ENCODE measurements at regions not wholly inside any gene's neighbourhood (a gene's known extent, or its start where the extent isn't known, plus 50 kb on each side); places are given as distances from the start of the nearest gene placed in this dataset.

GRCh38 chr20:57901526-57901925, 191.7 kb upstream of the PMEPA1 start:
- Mint-ChIP-seq H3K4me3 (no peak overlapping the region), H3K27ac (no peak overlapping the region), H3K27me3 (peaks cover 11 to 28% (median 19%) of the 10 kb centered on the region in 5 donors), H3K4me1 (peaks cover 0 to 4% (median under 1%) of the 10 kb centered on the region in 4 donors), H3K9me3 (no peaks in the 10 kb centered on the region), H3K36me3 (no peaks in the 10 kb centered on the region)
- ATAC-seq (no peak), DNase-seq (no peak)
- POLR2A ChIA-PET, result no interaction called here

- H3K9me3 Mint-ChIP-seq, result no peaks in the 10 kb centered on the region
- ATAC-seq, result no peak
- POLR2A ChIA-PET, result no interaction called here
- peaks cover 11 to 27% (median 16%) of the 10 kb centered on the region in 5 donors for H3K27me3 Mint-ChIP-seq
- H3K4me3 Mint-ChIP-seq, result no peak overlapping the region
- H3K4me1 Mint-ChIP-seq, result peaks cover 0 to 4% (median under 1%) of the 10 kb centered on the region in 4 donors
- peak overlapping the region in 1 of 10 donors; percentile 83 for H3K27ac Mint-ChIP-seq
- no peaks in the 10 kb centered on the region for H3K36me3 Mint-ChIP-seq
- DNase-seq, result no peak
Observed at GRCh38 chr20:57900226-57900905, 190.6 kb upstream of the PMEPA1 start.

GRCh38 chr20:57899554-57899953, 189.7 kb upstream of the PMEPA1 start:
- no peak overlapping the region for H3K27ac Mint-ChIP-seq
- peaks cover 0 to 4% (median under 1%) of the 10 kb centered on the region in 4 donors for H3K4me1 Mint-ChIP-seq
- DNase-seq (no peak), ATAC-seq (no peak)
- H3K4me3 Mint-ChIP-seq, result no peak overlapping the region
- POLR2A ChIA-PET, result no interaction called here
- H3K27me3 Mint-ChIP-seq, result peaks cover 11 to 19% (median 15%) of the 10 kb centered on the region in 5 donors
- H3K9me3 Mint-ChIP-seq, result no peaks in the 10 kb centered on the region
- H3K36me3 Mint-ChIP-seq, result no peaks in the 10 kb centered on the region

- POLR2A ChIA-PET, result interaction anchor here (1.1 kb wide), 1 partner anchor 10 kb away, joined by 3 read pairs; no protein-coding TSS in a partner anchor
- H3K27me3 Mint-ChIP-seq, result peaks cover 8 to 22% (median 19%) of the 10 kb centered on the region in 5 donors
- H3K9me3 Mint-ChIP-seq, result no peaks in the 10 kb centered on the region
- peaks cover 0 to 4% (median under 1%) of the 10 kb centered on the region in 4 donors for H3K4me1 Mint-ChIP-seq
- ATAC-seq (no peak), DNase-seq (no peak)
- no peaks in the 10 kb centered on the region for H3K36me3 Mint-ChIP-seq
- no peak overlapping the region for H3K27ac Mint-ChIP-seq
- H3K4me3 Mint-ChIP-seq, result no peak overlapping the region
Observed at GRCh38 chr20:57898332-57898731, 188.5 kb upstream of the PMEPA1 start.

GRCh38 chr20:57897891-57898290, 188.1 kb upstream of the PMEPA1 start:
- H3K4me3 Mint-ChIP-seq, result no peak overlapping the region
- H3K27me3 Mint-ChIP-seq, result peaks cover 8 to 25% (median 19%) of the 10 kb centered on the region in 5 donors
- no peak overlapping the region for H3K27ac Mint-ChIP-seq
- no peaks in the 10 kb centered on the region for H3K36me3 Mint-ChIP-seq
- no peak for DNase-seq
- peaks cover 0 to 4% (median under 1%) of the 10 kb centered on the region in 4 donors for H3K4me1 Mint-ChIP-seq
- no peaks in the 10 kb centered on the region for H3K9me3 Mint-ChIP-seq
- ATAC-seq, result no peak
- POLR2A ChIA-PET, result interaction anchor here (1.1 kb wide), 1 partner anchor 10 kb away, joined by 3 read pairs; no protein-coding TSS in a partner anchor

- peaks cover 0 to 4% (median under 1%) of the 10 kb centered on the region in 4 donors for H3K4me1 Mint-ChIP-seq
- no peaks in the 10 kb centered on the region for H3K36me3 Mint-ChIP-seq
- POLR2A ChIA-PET, result interaction anchor here (1.1 kb wide), 1 partner anchor 9 kb away, joined by 3 read pairs; no protein-coding TSS in a partner anchor
- ATAC-seq, result no peak
- no peak for DNase-seq
- H3K27ac Mint-ChIP-seq, result peak overlapping the region in 2 of 10 donors; percentile 38 to 43
- H3K27me3 Mint-ChIP-seq, result peaks cover 8 to 31% (median 19%) of the 10 kb centered on the region in 5 donors
- H3K4me3 Mint-ChIP-seq, result no peak overlapping the region
- no peaks in the 10 kb centered on the region for H3K9me3 Mint-ChIP-seq
Observed at GRCh38 chr20:57897156-57897874, 187.5 kb upstream of the PMEPA1 start.

GRCh38 chr20:57896563-57896962, 186.7 kb upstream of the PMEPA1 start:
- no peak overlapping the region for H3K4me3 Mint-ChIP-seq
- no peak for DNase-seq
- no peaks in the 10 kb centered on the region for H3K9me3 Mint-ChIP-seq
- peaks cover 8 to 34% (median 19%) of the 10 kb centered on the region in 5 donors for H3K27me3 Mint-ChIP-seq
- H3K36me3 Mint-ChIP-seq, result no peaks in the 10 kb centered on the region
- no peak for ATAC-seq
- peak overlapping the region in 1 of 10 donors; percentile 43 for H3K27ac Mint-ChIP-seq
- peaks cover 0 to 4% (median under 1%) of the 10 kb centered on the region in 4 donors for H3K4me1 Mint-ChIP-seq
- POLR2A ChIA-PET, result no interaction called here

- H3K4me3 Mint-ChIP-seq, result no peak overlapping the region
- ATAC-seq (no peak), DNase-seq (no peak)
- POLR2A ChIA-PET, result no interaction called here
- H3K36me3 Mint-ChIP-seq, result no peaks in the 10 kb centered on the region
- no peak overlapping the region for H3K27ac Mint-ChIP-seq
- peaks cover 8 to 39% (median 19%) of the 10 kb centered on the region in 5 donors for H3K27me3 Mint-ChIP-seq
- no peaks in the 10 kb centered on the region for H3K9me3 Mint-ChIP-seq
- H3K4me1 Mint-ChIP-seq, result peaks cover 0 to 4% (median 0%) of the 10 kb centered on the region in 4 donors
Observed at GRCh38 chr20:57896017-57896416, 186.2 kb upstream of the PMEPA1 start.

- DNase-seq, result no peak
- peaks cover 0 to 2% (median 0%) of the 10 kb centered on the region in 4 donors for H3K4me1 Mint-ChIP-seq
- no peaks in the 10 kb centered on the region for H3K9me3 Mint-ChIP-seq
- peaks cover 6 to 39% (median 16%) of the 10 kb centered on the region in 5 donors for H3K27me3 Mint-ChIP-seq
- H3K4me3 Mint-ChIP-seq, result no peak overlapping the region
- no peak overlapping the region for H3K27ac Mint-ChIP-seq
- POLR2A ChIA-PET, result no interaction called here
- no peak for ATAC-seq
- H3K36me3 Mint-ChIP-seq, result no peaks in the 10 kb centered on the region
Observed at GRCh38 chr20:57895161-57895855, 185.5 kb upstream of the PMEPA1 start.

- H3K27me3 Mint-ChIP-seq, result peaks cover 8 to 38% (median 16%) of the 10 kb centered on the region in 5 donors
- H3K9me3 Mint-ChIP-seq, result no peaks in the 10 kb centered on the region
- ATAC-seq (no peak), DNase-seq (no peak)
- no peak overlapping the region for H3K27ac Mint-ChIP-seq
- H3K4me3 Mint-ChIP-seq, result no peak overlapping the region
- H3K4me1 Mint-ChIP-seq, result peaks cover 0 to 2% (median 0%) of the 10 kb centered on the region in 4 donors
- no peaks in the 10 kb centered on the region for H3K36me3 Mint-ChIP-seq
- POLR2A ChIA-PET, result no interaction called here
Observed at GRCh38 chr20:57894522-57894921, 184.7 kb upstream of the PMEPA1 start.

GRCh38 chr20:57894096-57894495, 184.3 kb upstream of the PMEPA1 start:
- POLR2A ChIA-PET, result no interaction called here
- DNase-seq, result no peak
- Mint-ChIP-seq H3K36me3 (no peaks in the 10 kb centered on the region), H3K27ac (no peak overlapping the region), H3K4me3 (no peak overlapping the region), H3K27me3 (peaks cover 4 to 33% (median 12%) of the 10 kb centered on the region in 5 donors), H3K4me1 (peaks cover 0 to 2% (median 0%) of the 10 kb centered on the region in 4 donors), H3K9me3 (no peaks in the 10 kb centered on the region)
- ATAC-seq, result no peak

- ATAC-seq, result no peak
- Mint-ChIP-seq H3K4me3 (no peak overlapping the region), H3K9me3 (peaks cover 0 to 2% (median 0%) of the 10 kb centered on the region in 9 donors), H3K27ac (peak overlapping the region in 1 of 10 donors; percentile 50), H3K4me1 (peaks cover 0 to 2% (median 0%) of the 10 kb centered on the region in 4 donors), H3K36me3 (no peaks in the 10 kb centered on the region), H3K27me3 (peaks cover 3 to 30% (median 10%) of the 10 kb centered on the region in 5 donors)
- no peak for DNase-seq
- POLR2A ChIA-PET, result no interaction called here
Observed at GRCh38 chr20:57893366-57893999, 183.7 kb upstream of the PMEPA1 start.
